H9 (cell line): ENCODE measurements at regions not wholly inside any gene's neighbourhood (a gene's known extent, or its start where the extent isn't known, plus 50 kb on each side); places are given as distances from the start of the nearest gene placed in this dataset.

Experiments
- DNase-seq: peaks from one replicate; pipeline ENCODE4 v3.0.0-alpha.2; 2017
- H2AFZ ChIP-seq: one replicate; pipeline ENCODE4 v1.6.1; 2013; ENCODE audit warnings: mild to moderate bottlenecking, low read length, control low read depth, moderate library complexity
- H2AK5ac ChIP-seq: 2 replicates; pipeline ENCODE4 v1.6.1; 2013; ENCODE audit warnings: low read length, control low read depth, mixed read lengths; ENCODE audit not compliant: insufficient read length
- H2BK120ac ChIP-seq: one replicate; pipeline ENCODE4 v1.6.1; 2013; ENCODE audit warnings: low read depth, mild to moderate bottlenecking, low read length, control low read depth, inconsistent platforms; ENCODE audit not compliant: poor library complexity, severe bottlenecking
- H2BK12ac ChIP-seq: 2 replicates; pipeline ENCODE4 v1.6.1; 2013; ENCODE audit warnings: low read length, control low read depth, mixed read lengths, low read depth; ENCODE audit not compliant: insufficient read length
- H2BK15ac ChIP-seq: 2 replicates; pipeline ENCODE4 v1.6.1; 2013; ENCODE audit warnings: low read depth, low read length, control low read depth
- H2BK20ac ChIP-seq: one replicate; pipeline ENCODE4 v1.6.1; 2013; ENCODE audit warnings: low read depth, mild to moderate bottlenecking, low read length, control low read depth, inconsistent platforms; ENCODE audit not compliant: poor library complexity, severe bottlenecking
- H2BK5ac ChIP-seq: 2 replicates; pipeline ENCODE4 v1.6.1; 2013; ENCODE audit warnings: low read length, control low read depth, mixed read lengths; ENCODE audit not compliant: insufficient read length
- H3K14ac ChIP-seq: 2 replicates; pipeline ENCODE4 v1.6.1; 2013; ENCODE audit warnings: low read length, control low read depth; ENCODE audit not compliant: insufficient read depth
- H3K18ac ChIP-seq: 2 replicates; pipeline ENCODE4 v1.6.1; 2013; ENCODE audit warnings: low read depth, mild to moderate bottlenecking, mixed read lengths, low read length, control low read depth; ENCODE audit not compliant: insufficient read length
- H3K23ac ChIP-seq: 2 replicates; pipeline ENCODE4 v1.6.1; 2013; ENCODE audit warnings: low read length, control low read depth, mixed read lengths, low read depth; ENCODE audit not compliant: insufficient read length
- H3K23me2 ChIP-seq: 2 replicates; pipeline ENCODE4 v1.6.1; 2013; ENCODE audit warnings: low read depth, mild to moderate bottlenecking, mixed read lengths, low read length, control low read depth; ENCODE audit not compliant: insufficient read length, poor library complexity, severe bottlenecking
- H3K27ac ChIP-seq: 2 replicates; pipeline ENCODE4 v1.5.1; 2013; ENCODE audit warnings: low read length, control low read depth, mixed read lengths, low read depth; ENCODE audit not compliant: insufficient read length
- H3K27me3 ChIP-seq: 2 replicates; pipeline ENCODE4 v1.6.1; 2013; ENCODE audit warnings: low read length, control low read depth, inconsistent platforms; ENCODE audit not compliant: insufficient read depth
- H3K4ac ChIP-seq: 2 replicates; pipeline ENCODE4 v1.6.1; 2013; ENCODE audit warnings: low read depth, mild to moderate bottlenecking, control low read depth, inconsistent platforms, low read length, moderate library complexity
- H3K4me1 ChIP-seq: 2 replicates; pipeline ENCODE4 v1.6.1; 2013; ENCODE audit warnings: low read length, control low read depth, inconsistent platforms; ENCODE audit not compliant: insufficient read depth
- H3K4me2 ChIP-seq: 2 replicates; pipeline ENCODE4 v1.6.1; 2013; ENCODE audit warnings: low read length, control low read depth, mixed read lengths; ENCODE audit not compliant: insufficient read length, insufficient read depth
- H3K56ac ChIP-seq: 2 replicates; pipeline ENCODE4 v1.6.1; 2013; ENCODE audit warnings: low read depth, mild to moderate bottlenecking, mixed read lengths, low read length, control low read depth; ENCODE audit not compliant: insufficient read length
- H3K79me1 ChIP-seq: 2 replicates; pipeline ENCODE4 v1.6.1; 2013; ENCODE audit warnings: low read depth, mild to moderate bottlenecking, moderate library complexity, low read length, control low read depth, inconsistent platforms; ENCODE audit not compliant: insufficient read depth, poor library complexity, severe bottlenecking
- H3K79me2 ChIP-seq: 2 replicates; pipeline ENCODE4 v1.6.1; 2013; ENCODE audit warnings: low read length, control low read depth, inconsistent platforms; ENCODE audit not compliant: insufficient read depth
- H3K9ac ChIP-seq: 2 replicates; pipeline ENCODE4 v1.6.1; 2013; ENCODE audit warnings: low read length, control low read depth, mixed read lengths; ENCODE audit not compliant: insufficient read length; ENCODE audit errors: extremely low read depth
- H3K9me3 ChIP-seq: one replicate; pipeline ENCODE4 v1.6.1; 2013; ENCODE audit warnings: low read depth, low read length, inconsistent platforms; ENCODE audit not compliant: control insufficient read depth
- H3T11ph ChIP-seq: one replicate; pipeline ENCODE4 v1.6.1; 2013; ENCODE audit warnings: mild to moderate bottlenecking, low read length, control low read depth, inconsistent platforms
- H4K20me1 ChIP-seq: one replicate; pipeline ENCODE4 v1.6.1; 2013; ENCODE audit not compliant: control insufficient read depth, insufficient read length, insufficient read depth
- H4K5ac ChIP-seq: 2 replicates; pipeline ENCODE4 v1.6.1; 2013; ENCODE audit warnings: low read depth, mild to moderate bottlenecking, mixed read lengths, low read length, control low read depth; ENCODE audit not compliant: insufficient read length
- H4K8ac ChIP-seq: replicated peaks from 2 replicates; pipeline ENCODE4 v1.6.1; 2013; ENCODE audit warnings: low read length, control low read depth, mixed read lengths, low read depth; ENCODE audit not compliant: insufficient read length
- H4K91ac ChIP-seq: 2 replicates; pipeline ENCODE4 v1.6.1; 2013; ENCODE audit warnings: low read depth, mild to moderate bottlenecking, moderate library complexity, mixed read lengths, low read length, control low read depth; ENCODE audit not compliant: insufficient read length
- H3K27ac Mint-ChIP-seq, 3 experiments: 2 replicates in 2 of 3; 3 replicates in 1 of 3; pipeline ENCODE4 v1.8.0; 2020 to 2021; ENCODE audit warnings: mixed read lengths in 3 of 3, mild to moderate bottlenecking in 1 of 3, moderate library complexity in 1 of 3
- H3K27me3 Mint-ChIP-seq: 2 replicates; pipeline ENCODE4 v1.8.0; 2021; ENCODE audit warnings: low read depth, mild to moderate bottlenecking, moderate library complexity, mixed read lengths
- H3K36me3 Mint-ChIP-seq, 3 experiments: 2 replicates in 2 of 3; 3 replicates in 1 of 3; pipeline ENCODE4 v1.8.0; 2020 to 2021; ENCODE audit warnings: low read depth in 3 of 3, mixed read lengths in 3 of 3; ENCODE audit not compliant: insufficient read depth in 1 of 3
- H3K4me1 Mint-ChIP-seq, 2 experiments: 2 replicates each; pipeline ENCODE4 v1.8.0; 2020; ENCODE audit warnings: mixed read lengths in 2 of 2
- H3K4me3 Mint-ChIP-seq, 2 experiments: 2 replicates in 1 of 2; 3 replicates in 1 of 2; pipeline ENCODE4 v1.8.0; 2020 to 2021; ENCODE audit warnings: mild to moderate bottlenecking in 2 of 2, mixed read lengths in 2 of 2, moderate library complexity in 1 of 2
- H3K9me3 Mint-ChIP-seq, 2 experiments: 2 replicates in 1 of 2; 3 replicates in 1 of 2; pipeline ENCODE4 v1.8.0; 2020; ENCODE audit warnings: mild to moderate bottlenecking in 2 of 2, mixed read lengths in 2 of 2, moderate library complexity in 1 of 2
- WGBS: extraction: QIAGEN DNeasy Blood & Tissue Kit; methylation state at CpG from one replicate; pipeline ENCODE4 v1.1.7; 2013; ENCODE audit warnings: missing lambda C conversion rate, low lambda C conversion rate, mixed read lengths; ENCODE audit not compliant: insufficient read length; ENCODE audit errors: extremely low coverage; 5-methylcytosine and 5-hydroxymethylcytosine counted together
- TF ChIP-seq, protein P1 (sequence below): fragments of 200-600 bp; sonication (generic); conservative IDR thresholded peaks from 3 replicates; pipeline ENCODE4 v1.8.0; 2021; ENCODE audit warnings: antibody characterized with exemption, mild to moderate bottlenecking

DNA sequence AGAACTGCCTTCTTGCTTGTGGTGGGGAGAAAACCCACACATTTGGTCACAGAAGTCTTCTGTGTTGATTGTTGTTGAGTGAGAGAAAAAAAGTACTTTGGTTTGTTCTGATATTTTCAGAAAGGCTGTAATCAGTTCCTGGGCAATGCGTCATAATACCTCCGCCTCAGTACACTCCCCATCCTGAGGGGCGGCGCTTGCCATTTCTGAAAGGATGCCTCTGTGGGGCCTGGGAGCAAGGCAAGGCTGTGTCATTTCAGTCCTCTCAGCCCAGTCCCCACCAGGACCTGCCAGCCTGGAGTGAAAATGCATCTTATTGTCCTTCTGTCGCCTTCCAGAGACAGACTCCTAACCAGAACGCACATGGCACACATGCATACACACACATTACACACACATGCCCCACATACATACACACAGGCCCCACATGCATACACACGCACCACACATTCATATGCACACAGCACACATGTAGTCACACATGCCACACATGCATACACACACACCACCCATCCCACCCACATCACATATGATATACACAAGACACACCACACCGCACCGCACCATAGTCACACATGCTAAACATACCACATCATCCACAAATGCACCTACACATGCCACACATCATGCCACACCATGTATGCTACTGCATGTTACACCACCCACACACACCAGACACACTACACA lies 90.0 kb downstream of the CXCL12 start:
- no peak overlapping the region for H3K27ac ChIP-seq
- H3K27ac Mint-ChIP-seq = no peak overlapping the region
- H3K23ac ChIP-seq = peak overlapping the region; percentile 15
- no peaks in the 10 kb centered on the region for H3K36me3 Mint-ChIP-seq
- WGBS = no CpG with 5 or more reads among the region's 9 CpGs
- H2BK12ac ChIP-seq = no peak overlapping the region
- no peaks in the 10 kb centered on the region; the same call in 1 of the 2 replicates for H3K27me3 ChIP-seq
- no peak overlapping the region for H2BK120ac ChIP-seq
- H3K18ac ChIP-seq = no peak overlapping the region
- peaks cover 12% of the 10 kb centered on the region; the same call in 1 of the 2 replicates for H3K4me1 ChIP-seq
- peaks cover 5% of the 10 kb centered on the region for H3K23me2 ChIP-seq
- H4K91ac ChIP-seq = no peak overlapping the region
- no peak overlapping the region for H3K14ac ChIP-seq
- H2BK20ac ChIP-seq = no peak overlapping the region
- H3T11ph ChIP-seq = no peak overlapping the region
- H2BK15ac ChIP-seq = no peak overlapping the region
- no peak overlapping the region for H4K8ac ChIP-seq
- H3K79me2 ChIP-seq = no peaks in the 10 kb centered on the region
- no peak overlapping the region for H3K4me2 ChIP-seq
- H3K9me3 Mint-ChIP-seq = no peaks in the 10 kb centered on the region
- no peak overlapping the region for H2BK5ac ChIP-seq
- H3K4me1 Mint-ChIP-seq = peaks cover 27 to 32% of the 10 kb centered on the region in 2 experiments
- H3K27me3 Mint-ChIP-seq = peaks cover 6% of the 10 kb centered on the region
- H3K9ac ChIP-seq = no peak overlapping the region
- H4K5ac ChIP-seq = no peak overlapping the region
- H3K4me3 Mint-ChIP-seq = no peak overlapping the region
- no peaks in the 10 kb centered on the region for H3K9me3 ChIP-seq
- no peak overlapping the region for H3K56ac ChIP-seq
- H4K20me1 ChIP-seq = no peaks in the 10 kb centered on the region
- no peak overlapping the region for H2AFZ ChIP-seq
- no peak overlapping the region for H2AK5ac ChIP-seq
- no peak overlapping the region for H3K4ac ChIP-seq
- no peaks in the 10 kb centered on the region for H3K79me1 ChIP-seq
- no peak for DNase-seq
- TF ChIP-seq, protein P1, sequence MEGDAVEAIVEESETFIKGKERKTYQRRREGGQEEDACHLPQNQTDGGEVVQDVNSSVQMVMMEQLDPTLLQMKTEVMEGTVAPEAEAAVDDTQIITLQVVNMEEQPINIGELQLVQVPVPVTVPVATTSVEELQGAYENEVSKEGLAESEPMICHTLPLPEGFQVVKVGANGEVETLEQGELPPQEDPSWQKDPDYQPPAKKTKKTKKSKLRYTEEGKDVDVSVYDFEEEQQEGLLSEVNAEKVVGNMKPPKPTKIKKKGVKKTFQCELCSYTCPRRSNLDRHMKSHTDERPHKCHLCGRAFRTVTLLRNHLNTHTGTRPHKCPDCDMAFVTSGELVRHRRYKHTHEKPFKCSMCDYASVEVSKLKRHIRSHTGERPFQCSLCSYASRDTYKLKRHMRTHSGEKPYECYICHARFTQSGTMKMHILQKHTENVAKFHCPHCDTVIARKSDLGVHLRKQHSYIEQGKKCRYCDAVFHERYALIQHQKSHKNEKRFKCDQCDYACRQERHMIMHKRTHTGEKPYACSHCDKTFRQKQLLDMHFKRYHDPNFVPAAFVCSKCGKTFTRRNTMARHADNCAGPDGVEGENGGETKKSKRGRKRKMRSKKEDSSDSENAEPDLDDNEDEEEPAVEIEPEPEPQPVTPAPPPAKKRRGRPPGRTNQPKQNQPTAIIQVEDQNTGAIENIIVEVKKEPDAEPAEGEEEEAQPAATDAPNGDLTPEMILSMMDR = 0 out of 3 replicates have a peak, but pooled peaks have one; percentile 16
